HCT116 (cell line): ENCODE measurements at regions not wholly inside any gene's neighbourhood (a gene's known extent, or its start where the extent isn't known, plus 50 kb on each side); places are given as distances from the start of the nearest gene placed in this dataset.

Experiments used
- CEBPB ChIP-seq: IDR thresholded peaks from 2 replicates; pipeline ENCODE4 v1.6.1; 2012; ENCODE audit warnings: low read depth
- EZH2phosphoT487 ChIP-seq: fragments of 200-600 bp; IDR thresholded peaks from 2 replicates; pipeline ENCODE4 v1.6.1; 2018; ENCODE audit warnings: antibody characterized with exemption, borderline replicate concordance
- POLR2A ChIP-seq: IDR thresholded peaks from 2 replicates; pipeline ENCODE4 v1.7.0; 2011; ENCODE audit warnings: borderline replicate concordance; ENCODE audit not compliant: insufficient read depth, insufficient read length; ENCODE audit errors: extremely low read depth
- POLR2AphosphoS5 ChIP-seq: IDR thresholded peaks from 2 replicates; pipeline ENCODE4 v1.6.1; 2011; ENCODE audit warnings: mild to moderate bottlenecking, low read depth, low read length, moderate library complexity
- RAD21 ChIP-seq: IDR thresholded peaks from 2 replicates; pipeline ENCODE4 v1.6.1; 2012; ENCODE audit warnings: low read depth, mild to moderate bottlenecking
- SIN3A ChIP-seq: IDR thresholded peaks from 2 replicates; pipeline ENCODE4 v1.6.1; 2012; ENCODE audit warnings: low read depth
- SP1 ChIP-seq: IDR thresholded peaks from 2 replicates; pipeline ENCODE4 v1.6.1; 2012; ENCODE audit warnings: low read depth
- TCF7L2 ChIP-seq: IDR thresholded peaks from 2 replicates; pipeline ENCODE4 v1.7.0; 2011; ENCODE audit warnings: borderline replicate concordance, inconsistent platforms; ENCODE audit not compliant: insufficient read depth, insufficient read length; ENCODE audit errors: extremely low read depth
- YY1 ChIP-seq: IDR thresholded peaks from 2 replicates; pipeline ENCODE4 v1.6.1; 2011; ENCODE audit warnings: low read length, low read depth, moderate library complexity, mild to moderate bottlenecking; ENCODE audit not compliant: insufficient replicate concordance; ENCODE audit errors: extremely low read depth
- TF ChIP-seq, protein P1 (sequence below), 3 experiments: fragments of 200-600 bp in 1 of 3; sonication (generic) in 1 of 3; IDR thresholded peaks in 2 of 3; conservative IDR thresholded peaks in 1 of 3; 2 replicates each; pipeline ENCODE4 v1.5.1; 2012 to 2017; ENCODE audit warnings: low read depth in 2 of 3, low read length in 2 of 3, antibody characterized with exemption in 1 of 3, borderline replicate concordance in 1 of 3, control low read depth in 1 of 3, mild to moderate bottlenecking in 1 of 3, mixed read lengths in 1 of 3, mixed run types in 1 of 3, moderate library complexity in 1 of 3; ENCODE audit not compliant: insufficient read depth in 1 of 3
- TF ChIP-seq, protein P2 (sequence below): IDR thresholded peaks from 2 replicates; pipeline ENCODE4 v1.6.1; 2012
- TF ChIP-seq, protein P3 (sequence below): IDR thresholded peaks from 2 replicates; pipeline ENCODE4 v1.6.1; 2012; ENCODE audit warnings: low read depth

DNA sequence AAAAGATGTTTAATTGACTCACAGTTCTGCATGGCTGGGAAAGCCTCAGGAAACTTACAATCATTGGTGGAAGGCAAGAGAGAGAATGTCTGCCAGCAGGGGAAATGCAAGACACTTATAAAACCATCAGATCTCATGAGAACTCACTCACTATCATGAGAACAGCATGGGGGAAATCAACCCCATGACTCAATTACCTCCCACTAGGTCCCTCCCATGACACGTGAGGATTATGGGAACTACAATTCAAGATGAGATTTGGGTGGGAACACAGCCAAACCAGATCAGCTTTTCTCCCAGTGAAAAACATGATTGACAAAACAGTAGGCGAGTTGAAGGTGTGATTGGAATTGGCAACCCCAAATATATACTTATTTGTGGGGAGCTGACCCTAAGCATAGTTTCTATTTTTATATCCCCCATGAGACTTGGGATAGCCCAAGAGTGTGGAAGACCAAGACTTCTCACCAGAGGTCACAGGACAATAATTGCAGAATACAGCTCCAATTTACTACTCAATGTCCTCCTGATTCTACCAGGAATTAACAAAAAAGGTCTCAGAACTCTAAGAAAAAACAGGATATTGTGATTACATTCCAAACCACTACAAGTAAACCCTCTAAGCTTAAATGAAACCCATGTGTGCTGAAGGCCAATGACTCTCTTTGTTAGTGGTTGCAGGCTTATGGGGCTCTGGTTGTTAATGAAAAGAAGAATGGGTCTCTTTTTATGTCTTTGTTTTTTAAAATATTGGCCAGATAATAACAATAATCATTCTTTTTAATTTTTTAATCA is 96.1 kb upstream of the PIK3C3 start:
- TF ChIP-seq POLR2A (no peak), EZH2phosphoT487 (no peak), SIN3A (no peak), POLR2AphosphoS5 (no peak), CEBPB (no peak), RAD21 (no peak), YY1 (no peak), TCF7L2 (no peak), SP1 (no peak)
- TF ChIP-seq, protein P1, sequence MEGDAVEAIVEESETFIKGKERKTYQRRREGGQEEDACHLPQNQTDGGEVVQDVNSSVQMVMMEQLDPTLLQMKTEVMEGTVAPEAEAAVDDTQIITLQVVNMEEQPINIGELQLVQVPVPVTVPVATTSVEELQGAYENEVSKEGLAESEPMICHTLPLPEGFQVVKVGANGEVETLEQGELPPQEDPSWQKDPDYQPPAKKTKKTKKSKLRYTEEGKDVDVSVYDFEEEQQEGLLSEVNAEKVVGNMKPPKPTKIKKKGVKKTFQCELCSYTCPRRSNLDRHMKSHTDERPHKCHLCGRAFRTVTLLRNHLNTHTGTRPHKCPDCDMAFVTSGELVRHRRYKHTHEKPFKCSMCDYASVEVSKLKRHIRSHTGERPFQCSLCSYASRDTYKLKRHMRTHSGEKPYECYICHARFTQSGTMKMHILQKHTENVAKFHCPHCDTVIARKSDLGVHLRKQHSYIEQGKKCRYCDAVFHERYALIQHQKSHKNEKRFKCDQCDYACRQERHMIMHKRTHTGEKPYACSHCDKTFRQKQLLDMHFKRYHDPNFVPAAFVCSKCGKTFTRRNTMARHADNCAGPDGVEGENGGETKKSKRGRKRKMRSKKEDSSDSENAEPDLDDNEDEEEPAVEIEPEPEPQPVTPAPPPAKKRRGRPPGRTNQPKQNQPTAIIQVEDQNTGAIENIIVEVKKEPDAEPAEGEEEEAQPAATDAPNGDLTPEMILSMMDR (IDR thresholded peaks at IDR 0.05 in 2 of 3, conservative IDR thresholded peaks at IDR 0.05 in 1 of 3; ENCODE audit: borderline replicate concordance in 1 of 3, insufficient read depth in 1 of 3, low read depth in 2 of 3, low read length in 2 of 3) = no peak
- TF ChIP-seq, protein P2, sequence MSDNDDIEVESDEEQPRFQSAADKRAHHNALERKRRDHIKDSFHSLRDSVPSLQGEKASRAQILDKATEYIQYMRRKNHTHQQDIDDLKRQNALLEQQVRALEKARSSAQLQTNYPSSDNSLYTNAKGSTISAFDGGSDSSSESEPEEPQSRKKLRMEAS = no peak
- TF ChIP-seq, protein P3, sequence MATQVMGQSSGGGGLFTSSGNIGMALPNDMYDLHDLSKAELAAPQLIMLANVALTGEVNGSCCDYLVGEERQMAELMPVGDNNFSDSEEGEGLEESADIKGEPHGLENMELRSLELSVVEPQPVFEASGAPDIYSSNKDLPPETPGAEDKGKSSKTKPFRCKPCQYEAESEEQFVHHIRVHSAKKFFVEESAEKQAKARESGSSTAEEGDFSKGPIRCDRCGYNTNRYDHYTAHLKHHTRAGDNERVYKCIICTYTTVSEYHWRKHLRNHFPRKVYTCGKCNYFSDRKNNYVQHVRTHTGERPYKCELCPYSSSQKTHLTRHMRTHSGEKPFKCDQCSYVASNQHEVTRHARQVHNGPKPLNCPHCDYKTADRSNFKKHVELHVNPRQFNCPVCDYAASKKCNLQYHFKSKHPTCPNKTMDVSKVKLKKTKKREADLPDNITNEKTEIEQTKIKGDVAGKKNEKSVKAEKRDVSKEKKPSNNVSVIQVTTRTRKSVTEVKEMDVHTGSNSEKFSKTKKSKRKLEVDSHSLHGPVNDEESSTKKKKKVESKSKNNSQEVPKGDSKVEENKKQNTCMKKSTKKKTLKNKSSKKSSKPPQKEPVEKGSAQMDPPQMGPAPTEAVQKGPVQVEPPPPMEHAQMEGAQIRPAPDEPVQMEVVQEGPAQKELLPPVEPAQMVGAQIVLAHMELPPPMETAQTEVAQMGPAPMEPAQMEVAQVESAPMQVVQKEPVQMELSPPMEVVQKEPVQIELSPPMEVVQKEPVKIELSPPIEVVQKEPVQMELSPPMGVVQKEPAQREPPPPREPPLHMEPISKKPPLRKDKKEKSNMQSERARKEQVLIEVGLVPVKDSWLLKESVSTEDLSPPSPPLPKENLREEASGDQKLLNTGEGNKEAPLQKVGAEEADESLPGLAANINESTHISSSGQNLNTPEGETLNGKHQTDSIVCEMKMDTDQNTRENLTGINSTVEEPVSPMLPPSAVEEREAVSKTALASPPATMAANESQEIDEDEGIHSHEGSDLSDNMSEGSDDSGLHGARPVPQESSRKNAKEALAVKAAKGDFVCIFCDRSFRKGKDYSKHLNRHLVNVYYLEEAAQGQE = no peak
